K562 (cell line): ENCODE measurements at regions not wholly inside any gene's neighbourhood (a gene's known extent, or its start where the extent isn't known, plus 50 kb on each side); places are given as distances from the start of the nearest gene placed in this dataset.
A peak's percentile ranks its signal among the peaks of the same experiment; 100 is the strongest.

Experiments
- ATAC-seq: fragments of 200-7000 bp; cut with Tn5 transposase; 3 replicates; pipeline ENCODE4 v1.9.1; 2020; ENCODE audit warnings: moderate library complexity
- BruUV-seq: library from RNA; stranded (reverse); fragments of 400-500 nt; replicated peaks from 2 replicates; lab custom pipeline; 2021; lab: Mats Ljungman, UMichigan
- CTCF ChIA-PET: fragments of 300-600 bp; formaldehyde crosslinking; extraction: SDS; loops from one replicate; lab custom pipeline; 2021; ENCODE audit warnings: low intra/inter-chr PET ratio; lab: Yijun Ruan, JAX
- POLR2A ChIA-PET: fragments of 300-600, 350-650 bp; sonication (Branson Sonifier 250); formaldehyde crosslinking; extraction: SDS; loops from one replicate; lab custom pipeline; 2021; ENCODE audit warnings: antibody characterized with exemption, inconsistent platforms; lab: Yijun Ruan, JAX
- DNase-seq, 4 experiments: peaks; one replicate each; pipeline versions ENCODE4 v3.0.0 to v3.0.0-alpha.2; 2011 to 2018; ENCODE audit warnings: low spot score in 3 of 4, mixed read lengths in 3 of 4; ENCODE audit errors: extremely low read depth in 1 of 4
- FAIRE-seq: peaks from 2 replicates; lab custom pipeline; 2011; peaks lifted over from hg19 to GRCh38; lab: Jason Lieb, UNC
- H2AFZ ChIP-seq: 2 replicates; pipeline ENCODE4 v1.6.0; 2011; ENCODE audit warnings: low read depth, low read length, control low read depth, inconsistent platforms
- H3K27ac ChIP-seq: fragments of 200-600 bp; 3 replicates; pipeline ENCODE4 v1.8.0; 2011; ENCODE audit warnings: low read depth, mild to moderate bottlenecking, control low read depth, inconsistent platforms, low read length, moderate library complexity, mixed read lengths; ENCODE audit errors: extremely low read depth
- H3K27me3 ChIP-seq, 2 experiments: fragments of 300-600 bp in 1 of 2; 2 replicates in 1 of 2; 3 replicates in 1 of 2; pipeline versions ENCODE4 v1.6.0 to v1.8.0; 2011; ENCODE audit warnings: inconsistent platforms in 2 of 2, low read length in 2 of 2, mild to moderate bottlenecking in 1 of 2, mixed read lengths in 1 of 2, moderate library complexity in 1 of 2; ENCODE audit not compliant: control insufficient read depth in 2 of 2, insufficient read depth in 2 of 2
- H3K36me3 ChIP-seq: fragments of 300-600 bp; 3 replicates; pipeline ENCODE4 v1.8.0; 2011; ENCODE audit warnings: mild to moderate bottlenecking, low read length, inconsistent platforms; ENCODE audit not compliant: control insufficient read depth, insufficient read depth
- H3K4me1 ChIP-seq, 2 experiments: fragments of 200-600 bp in 1 of 2; replicated peaks in 1 of 2; 2 replicates in 1 of 2; 3 replicates in 1 of 2; pipeline versions ENCODE4 v1.5.1 to v1.8.0; 2011; ENCODE audit warnings: inconsistent platforms in 2 of 2, low read length in 2 of 2, mild to moderate bottlenecking in 1 of 2, mixed read lengths in 1 of 2, moderate library complexity in 1 of 2; ENCODE audit not compliant: control insufficient read depth in 2 of 2, insufficient read depth in 2 of 2
- H3K4me2 ChIP-seq: 2 replicates; pipeline ENCODE4 v1.6.1; 2011; ENCODE audit warnings: low read length, control low read depth, inconsistent platforms, mixed read lengths; ENCODE audit not compliant: insufficient read depth
- H3K4me3 ChIP-seq: fragments of 200-600 bp; sonication (generic), shearing (Covaris generic); 2 replicates; pipeline ENCODE4 v1.5.1; 2016; ENCODE audit warnings: control low read depth, inconsistent platforms
- H3K79me2 ChIP-seq: fragments of 200-600 bp; 3 replicates; pipeline ENCODE4 v1.8.0; 2011; ENCODE audit warnings: low read length, inconsistent platforms; ENCODE audit not compliant: control insufficient read depth, insufficient read depth
- H3K9ac ChIP-seq, 2 experiments: 2 replicates each; pipeline versions ENCODE4 v1.6.0 to v1.6.1; 2011; ENCODE audit warnings: low read depth in 2 of 2, low read length in 2 of 2, control low read depth in 1 of 2, inconsistent platforms in 1 of 2, mild to moderate bottlenecking in 1 of 2, mixed read lengths in 1 of 2; ENCODE audit not compliant: insufficient read depth in 1 of 2
- H3K9me1 ChIP-seq: one replicate; pipeline ENCODE4 v1.6.0; 2011; ENCODE audit warnings: inconsistent platforms, mild to moderate bottlenecking, low read length, moderate library complexity; ENCODE audit not compliant: control insufficient read depth, insufficient read depth
- H3K9me3 ChIP-seq: replicated peaks from 2 replicates; pipeline ENCODE4 v1.5.1; 2011; ENCODE audit warnings: low read depth, low read length, inconsistent platforms; ENCODE audit not compliant: control insufficient read depth, insufficient read depth
- H4K20me1 ChIP-seq: replicated peaks from 2 replicates; pipeline ENCODE4 v1.6.1; 2011; ENCODE audit warnings: low read length, inconsistent platforms, mixed read lengths; ENCODE audit not compliant: control insufficient read depth, insufficient read depth
- ADNP ChIP-seq: fragments of 200-800 bp; sonication (Bioruptor generic); IDR thresholded peaks from 2 replicates; pipeline ENCODE4 v1.6.1; 2016; ENCODE audit warnings: missing genetic modification characterization, missing compliant biosample characterization
- CXXC5 ChIP-seq: fragments of 250-450 bp; sonication (Bioruptor Pico); IDR thresholded peaks from 2 replicates; pipeline ENCODE4 v1.8.0; 2022; ENCODE audit warnings: inconsistent platforms, mild to moderate bottlenecking, moderate library complexity
- DMBX1 ChIP-seq: fragments of 250-450 bp; sonication (Bioruptor Pico); IDR thresholded peaks from 2 replicates; pipeline ENCODE4 v1.8.0; 2022; ENCODE audit warnings: inconsistent platforms, mild to moderate bottlenecking, moderate library complexity, borderline replicate concordance
- ELF2 ChIP-seq: fragments of 250-450 bp; sonication (Bioruptor Pico); IDR thresholded peaks from 2 replicates; pipeline ENCODE4 v1.5.0; 2021; ENCODE audit warnings: mild to moderate bottlenecking
- FOSL1 ChIP-seq: fragments of 200-800 bp; sonication (Bioruptor generic); conservative IDR thresholded peaks from 2 replicates; pipeline ENCODE4 v1.6.1; 2016; ENCODE audit warnings: missing genetic modification characterization, missing compliant biosample characterization
- GTF2A2 ChIP-seq: IDR thresholded peaks from 2 replicates; pipeline ENCODE4 v1.6.1; 2016; ENCODE audit warnings: mild to moderate bottlenecking, missing genetic modification characterization, missing compliant biosample characterization
- HCFC1 ChIP-seq: IDR thresholded peaks from 2 replicates; pipeline ENCODE4 v1.6.1; 2012; ENCODE audit warnings: low read depth, low read length, improper control_type of control experiment
- KDM5B ChIP-seq: fragments of 200-600 bp; sonication (generic); IDR thresholded peaks from 2 replicates; pipeline ENCODE4 v1.6.1; 2012; ENCODE audit warnings: low read depth, mild to moderate bottlenecking, moderate library complexity, low read length, control low read depth, inconsistent platforms; ENCODE audit not compliant: insufficient replicate concordance
- NCOA1 ChIP-seq: fragments of 450-650 bp; IDR thresholded peaks from 2 replicates; pipeline ENCODE4 v1.6.1; 2016; ENCODE audit warnings: low read depth
- NCOA4 ChIP-seq: fragments of 450-650 bp; IDR thresholded peaks from 2 replicates; pipeline ENCODE4 v1.6.1; 2018; ENCODE audit warnings: mild to moderate bottlenecking; ENCODE audit not compliant: partially characterized antibody
- NR4A1 ChIP-seq, 2 experiments: fragments of 250-450 bp in 1 of 2; fragments of 450-650 bp in 1 of 2; sonication (Bioruptor Pico) in 1 of 2; IDR thresholded peaks; 2 replicates each; pipeline versions ENCODE4 v1.4.0 to v1.6.1; 2016 to 2020; ENCODE audit warnings: mild to moderate bottlenecking in 2 of 2, missing compliant biosample characterization in 1 of 2, missing genetic modification characterization in 1 of 2, moderate library complexity in 1 of 2
- POLR2G ChIP-seq: fragments of 200-400 bp; formaldehyde crosslinking; IDR thresholded peaks from 2 replicates; pipeline ENCODE4 v1.6.1; 2017; ENCODE audit warnings: low read depth, mild to moderate bottlenecking, antibody characterized with exemption, low read length, moderate library complexity
- RHOXF2B ChIP-seq: fragments of 250-450 bp; sonication (Bioruptor Pico); conservative IDR thresholded peaks from 2 replicates; pipeline ENCODE4 v1.5.1; 2021
- SMAD4 ChIP-seq: fragments of 250-450 bp; sonication (Bioruptor Pico); conservative IDR thresholded peaks from 2 replicates; pipeline ENCODE4 v1.8.0; 2021; ENCODE audit warnings: inconsistent platforms, mild to moderate bottlenecking, moderate library complexity
- SPI1 ChIP-seq: IDR thresholded peaks from 2 replicates; pipeline ENCODE4 v1.6.1; 2011; ENCODE audit warnings: low read depth, low read length, control low read depth, borderline replicate concordance
- ZNF263 ChIP-seq: sonication (generic); formaldehyde crosslinking; IDR thresholded peaks from 2 replicates; pipeline ENCODE4 v1.8.0; 2022; ENCODE audit warnings: mild to moderate bottlenecking, missing genetic modification reagents, borderline replicate concordance
- ZNF76 ChIP-seq: fragments of 250-450 bp; sonication (Bioruptor Pico); IDR thresholded peaks from 2 replicates; pipeline ENCODE4 v1.4.0; 2020; ENCODE audit warnings: mild to moderate bottlenecking, moderate library complexity, borderline replicate concordance
- WGBS: fragments of 100-300 bp; shearing (Covaris generic); methylation state at CpG from one replicate; pipeline ENCODE4 v1.1.6; 2016; ENCODE audit warnings: low coverage, mixed read lengths; ENCODE audit not compliant: insufficient coverage; ENCODE audit errors: missing lambda C conversion rate; 5-methylcytosine and 5-hydroxymethylcytosine counted together
- in situ Hi-C: fragments of 300-500 bp; cut with MboI; formaldehyde crosslinking; loops from 4 replicates; pipeline ENCODE4 v1.15.0; 2018; ENCODE audit warnings: inconsistent platforms, mixed read lengths
- intact Hi-C: fragments of 100-400 bp; cut with micrococcal nuclease; formaldehyde crosslinking; loops from 2 replicates; pipeline ENCODE4 v1.14.2; 2022
- TF ChIP-seq, protein P1 (sequence below): fragments of 450-650 bp; formaldehyde crosslinking; IDR thresholded peaks from 2 replicates; pipeline ENCODE4 v1.4.0; 2022; ENCODE audit warnings: missing genetic modification characterization

DNA sequence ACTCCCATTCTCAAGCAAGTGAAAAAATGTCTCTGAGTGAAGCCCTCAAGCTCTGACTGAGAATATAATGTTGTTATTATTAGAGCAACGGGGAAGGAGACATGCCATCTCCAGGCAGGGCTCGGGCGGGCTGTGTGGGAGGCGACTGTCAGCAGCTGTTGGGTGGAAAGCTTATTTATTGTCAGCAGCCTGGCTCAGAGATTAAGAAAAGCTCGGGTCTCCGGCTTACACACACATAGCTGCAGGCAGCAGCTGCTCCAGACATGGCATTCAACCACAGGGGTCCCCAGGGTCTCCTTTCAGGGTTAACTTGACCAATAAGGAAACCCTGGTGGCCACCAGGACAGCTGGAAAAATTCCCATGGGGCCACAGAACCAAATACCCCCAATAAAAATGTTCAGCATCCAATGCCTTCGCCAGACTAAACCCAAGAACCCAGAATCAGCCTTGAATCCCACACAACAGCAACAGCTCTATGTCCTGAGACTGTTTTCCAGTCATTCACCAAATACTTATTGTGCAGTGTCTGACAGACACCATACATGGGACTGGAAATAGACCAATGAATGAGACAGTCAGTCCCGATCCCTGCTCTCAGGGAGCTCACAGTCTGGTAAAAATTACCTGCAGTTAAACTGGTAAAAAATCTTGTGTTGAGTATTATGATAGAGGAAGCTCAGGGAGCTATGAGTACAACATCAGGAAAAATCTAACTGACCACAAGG lies 70.5 kb upstream of the RTN4 start (continued):
- TF ChIP-seq, protein P1, sequence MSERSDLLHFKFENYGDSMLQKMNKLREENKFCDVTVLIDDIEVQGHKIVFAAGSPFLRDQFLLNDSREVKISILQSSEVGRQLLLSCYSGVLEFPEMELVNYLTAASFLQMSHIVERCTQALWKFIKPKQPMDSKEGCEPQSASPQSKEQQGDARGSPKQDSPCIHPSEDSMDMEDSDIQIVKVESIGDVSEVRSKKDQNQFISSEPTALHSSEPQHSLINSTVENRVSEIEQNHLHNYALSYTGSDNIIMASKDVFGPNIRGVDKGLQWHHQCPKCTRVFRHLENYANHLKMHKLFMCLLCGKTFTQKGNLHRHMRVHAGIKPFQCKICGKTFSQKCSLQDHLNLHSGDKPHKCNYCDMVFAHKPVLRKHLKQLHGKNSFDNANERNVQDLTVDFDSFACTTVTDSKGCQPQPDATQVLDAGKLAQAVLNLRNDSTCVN (CRISPR knock-in tag), result no peak

DNA sequence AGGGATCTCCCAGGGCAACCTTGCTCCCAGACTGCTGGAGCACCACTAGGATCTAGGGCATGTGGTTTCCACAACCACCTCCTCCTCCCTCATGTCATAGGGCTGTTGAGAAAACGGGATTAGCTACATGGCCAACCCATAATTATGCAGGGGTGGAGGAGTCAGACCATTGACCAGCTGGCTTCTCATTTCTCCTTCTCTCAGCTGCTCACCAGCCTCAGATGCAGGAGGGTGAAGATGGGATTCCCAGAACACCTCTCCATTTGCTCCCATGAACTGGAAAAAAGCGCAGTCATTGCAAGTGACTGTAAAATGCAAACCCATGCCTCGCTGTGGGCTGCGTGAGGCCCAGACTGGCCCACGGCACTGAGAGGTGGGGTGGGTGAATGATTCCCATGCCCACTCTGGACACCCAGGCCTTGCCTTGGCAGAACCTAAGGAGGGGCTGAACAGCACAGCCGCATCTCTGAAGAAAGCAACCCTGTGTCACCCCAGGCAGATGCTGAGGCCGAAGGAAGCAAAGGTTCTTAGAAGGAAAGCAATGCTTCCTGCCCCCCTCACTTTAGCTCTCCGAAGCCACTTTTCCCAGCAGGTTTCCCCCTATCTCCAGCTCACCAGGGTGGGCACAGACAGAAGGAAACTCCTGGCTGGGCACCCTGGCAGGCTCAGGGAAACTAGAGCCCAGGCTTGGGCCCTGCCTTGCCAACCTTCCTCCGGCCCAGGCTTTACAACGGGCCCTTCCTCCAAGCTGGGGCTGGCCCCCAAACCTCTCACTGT lies 69.6 kb upstream of the RTN4 start:
- CTCF ChIA-PET, result no interaction called here
- POLR2A ChIA-PET, result interaction anchor here (0.6 to 3.0 kb wide), 13 partner anchors 8 to 216 kb away, joined by 3 to 24 read pairs (median 6); partner anchors contain the start of gene RTN4
- H4K20me1 ChIP-seq, result no peaks in the 10 kb centered on the region
- TF ChIP-seq SPI1, result no peak
- 0 out of 2 replicates have a peak, but pooled peaks have one; percentile 8 for TF ChIP-seq ELF2 (CRISPR knock-in tag)
- TF ChIP-seq NCOA1, result no peak
- TF ChIP-seq KDM5B, result no peak
- TF ChIP-seq ZNF263 (CRISPR knock-in tag), result no peak
- 0 out of 2 replicates have a peak, but pooled peaks have one; percentile 34 for TF ChIP-seq POLR2G
- TF ChIP-seq DMBX1 (CRISPR knock-in tag), result peak; percentile 57; the same call in 1 of the 2 replicates
- TF ChIP-seq GTF2A2 (tag), result 0 out of 2 replicates have a peak, but pooled peaks have one; percentile 18
- TF ChIP-seq ZNF76 (CRISPR knock-in tag), result 0 out of 2 replicates have a peak, but pooled peaks have one; percentile 13
- no peak for TF ChIP-seq NCOA4
- TF ChIP-seq ADNP (tag), result no peak
- peak; percentile 42; the same call in 1 of the 2 replicates for TF ChIP-seq CXXC5 (CRISPR knock-in tag)
- TF ChIP-seq NR4A1 (CRISPR knock-in tag; IDR thresholded peaks at IDR 0.05), result no peak
- TF ChIP-seq NR4A1 (tag; IDR thresholded peaks at IDR 0.05), result peak; percentile 70; the same call in 1 of the 2 replicates
- TF ChIP-seq HCFC1, result no peak
- TF ChIP-seq SMAD4 (CRISPR knock-in tag), result peak; percentile 46; the same call in 1 of the 2 replicates
- TF ChIP-seq FOSL1 (tag), result no peak
- TF ChIP-seq RHOXF2B, result no peak

More for the DNA sequence above, 69.6 kb upstream of the RTN4 start:
- peak overlapping the region; percentile 74 for H2AFZ ChIP-seq
- H3K27me3 ChIP-seq, result no peaks in the 10 kb centered on the region
- peak overlapping the region; percentile 65 for H3K27ac ChIP-seq
- H3K79me2 ChIP-seq, result no peaks in the 10 kb centered on the region
- no peaks in the 10 kb centered on the region for H3K9me1 ChIP-seq
- no peaks in the 10 kb centered on the region for H3K9me3 ChIP-seq
- H3K9ac ChIP-seq, result peak overlapping the region; percentile 68 to 88
- BruUV-seq, result no TSS peak
- DNase-seq, result peak in 1 of 4 experiments; percentile 15
- 53% methylated on average over 9 of the region's 10 CpGs for WGBS
- FAIRE-seq, result no peak
- ATAC-seq, result peak; percentile 12
- no peaks in the 10 kb centered on the region for H3K36me3 ChIP-seq
- no peak overlapping the region for H3K4me3 ChIP-seq
- H3K4me2 ChIP-seq, result peak overlapping the region; percentile 64
- in situ Hi-C loops (no loop called here), intact Hi-C loops (loop anchor here (2.0 to 5.0 kb wide), 3 partner anchors 19 to 69 kb away; partner anchors contain the start of gene RTN4)
- peaks cover 38 to 73% of the 10 kb centered on the region in 2 experiments for H3K4me1 ChIP-seq
